GM12875 (cell line): ENCODE measurements at regions not wholly inside any gene's neighbourhood (a gene's known extent, or its start where the extent isn't known, plus 50 kb on each side); places are given as distances from the start of the nearest gene placed in this dataset.

Experiments used
- H3K4me3 ChIP-seq: one replicate; pipeline ENCODE4 v1.5.1; 2011; ENCODE audit warnings: low read depth, low read length, control low read depth
- CTCF ChIP-seq: IDR thresholded peaks from 2 replicates; pipeline ENCODE4 v1.5.1; 2011; ENCODE audit warnings: low read depth, mild to moderate bottlenecking, control low read depth, inconsistent platforms, low read length, moderate library complexity, borderline replicate concordance; ENCODE audit not compliant: insufficient read depth

- H3K4me3 ChIP-seq: no peak overlapping the region
- TF ChIP-seq CTCF: no peak
Measured at GRCh38 chr3:115251509-115251908, 104.4 kb upstream of the ZBTB20 start.

- no peak overlapping the region for H3K4me3 ChIP-seq
- no peak for TF ChIP-seq CTCF
Measured at GRCh38 chr3:115252679-115253078, 105.6 kb upstream of the ZBTB20 start.

GRCh38 chr3:115254492-115255196 is 107.6 kb upstream of the ZBTB20 start:
- no peak for TF ChIP-seq CTCF
- no peak overlapping the region for H3K4me3 ChIP-seq

GRCh38 chr3:115255197-115255585 is 108.1 kb upstream of the ZBTB20 start:
- H3K4me3 ChIP-seq: no peak overlapping the region
- TF ChIP-seq CTCF: no peak

- TF ChIP-seq CTCF: no peak
- no peak overlapping the region for H3K4me3 ChIP-seq
Measured at GRCh38 chr3:115270849-115271248, 123.8 kb upstream of the ZBTB20 start.

- TF ChIP-seq CTCF: no peak
- no peak overlapping the region for H3K4me3 ChIP-seq
Measured at GRCh38 chr3:115272036-115272824, 125.1 kb upstream of the ZBTB20 start.

- no peak for TF ChIP-seq CTCF
- H3K4me3 ChIP-seq: no peak overlapping the region
Measured at GRCh38 chr3:115275896-115276295, 128.8 kb upstream of the ZBTB20 start.
